H1 (cell line): ENCODE measurements at regions not wholly inside any gene's neighbourhood (a gene's known extent, or its start where the extent isn't known, plus 50 kb on each side); places are given as distances from the start of the nearest gene placed in this dataset.

Experiments
- BCL11A ChIP-seq, 2 experiments: IDR thresholded peaks; one replicate each; pipeline ENCODE4 v1.6.1; 2011; ENCODE audit warnings: low read depth in 2 of 2, low read length in 2 of 2, mild to moderate bottlenecking in 2 of 2
- BRCA1 ChIP-seq: IDR thresholded peaks from 2 replicates; pipeline ENCODE4 v1.6.1; 2012; ENCODE audit warnings: low read depth, low read length, improper control_type of control experiment
- JUND ChIP-seq: IDR thresholded peaks from 2 replicates; pipeline ENCODE4 v1.6.1; 2011; ENCODE audit warnings: mild to moderate bottlenecking, improper control_type of control experiment, low read length
- KDM1A ChIP-seq: fragments of 200-600, 300-600 bp; sonication (generic); IDR thresholded peaks from 2 replicates; pipeline ENCODE4 v1.7.1; 2016; ENCODE audit warnings: mild to moderate bottlenecking, low read length, borderline replicate concordance
- KDM4A ChIP-seq: IDR thresholded peaks from one replicate; pipeline ENCODE4 v1.7.1; 2012; ENCODE audit warnings: low read depth, mild to moderate bottlenecking, moderate library complexity, low read length, inconsistent platforms; ENCODE audit not compliant: severe bottlenecking
- RAD21 ChIP-seq, 2 experiments: IDR thresholded peaks in 1 of 2; conservative IDR thresholded peaks in 1 of 2; 2 replicates each; pipeline ENCODE4 v1.6.1; 2011; ENCODE audit warnings: low read depth in 2 of 2, low read length in 2 of 2, improper control_type of control experiment in 1 of 2, inconsistent platforms in 1 of 2, mild to moderate bottlenecking in 1 of 2, moderate library complexity in 1 of 2
- SUZ12 ChIP-seq: fragments of 200-600 bp; sonication (generic); IDR thresholded peaks from 2 replicates; pipeline ENCODE4 v1.6.1; 2012; ENCODE audit warnings: mild to moderate bottlenecking, inconsistent platforms, low read length, moderate library complexity, mixed read lengths

DNA sequence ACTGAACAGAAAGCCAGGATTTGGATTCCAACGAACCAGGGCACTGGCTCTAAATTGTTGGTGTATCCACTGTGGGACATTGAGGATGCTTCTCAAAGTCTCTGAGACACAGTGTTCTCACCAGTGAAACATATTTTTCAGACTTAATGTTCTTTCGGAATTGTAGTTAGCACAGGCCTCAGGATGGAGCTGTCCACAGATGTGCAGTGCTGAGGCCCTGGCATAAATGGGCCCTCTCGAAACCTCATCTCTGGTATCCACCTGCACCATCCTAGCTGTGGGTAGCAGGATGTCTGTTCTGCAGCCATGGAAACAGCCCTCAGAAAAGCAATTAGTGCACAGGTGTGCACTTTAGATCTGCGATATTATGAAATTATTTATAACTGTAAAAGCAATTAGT, 656.8 kb downstream of the TBC1D22A start (continued):
- TF ChIP-seq SUZ12 (no peak), BCL11A (IDR thresholded peaks at IDR 0.05; ENCODE audit: low read depth in 2 of 2, low read length in 2 of 2) (no peak), JUND (no peak), KDM4A (no peak), KDM1A (no peak), RAD21 (IDR thresholded peaks at IDR 0.05 in 1 of 2, conservative IDR thresholded peaks at IDR 0.05 in 1 of 2; ENCODE audit: low read depth in 2 of 2, low read length in 2 of 2) (no peak), BRCA1 (no peak)
